ENCODE measurements at regions not wholly inside any gene's neighbourhood (a gene's known extent, or its start where the extent isn't known, plus 50 kb on each side); places are given as distances from the start of the nearest gene placed in this dataset.

DNA sequence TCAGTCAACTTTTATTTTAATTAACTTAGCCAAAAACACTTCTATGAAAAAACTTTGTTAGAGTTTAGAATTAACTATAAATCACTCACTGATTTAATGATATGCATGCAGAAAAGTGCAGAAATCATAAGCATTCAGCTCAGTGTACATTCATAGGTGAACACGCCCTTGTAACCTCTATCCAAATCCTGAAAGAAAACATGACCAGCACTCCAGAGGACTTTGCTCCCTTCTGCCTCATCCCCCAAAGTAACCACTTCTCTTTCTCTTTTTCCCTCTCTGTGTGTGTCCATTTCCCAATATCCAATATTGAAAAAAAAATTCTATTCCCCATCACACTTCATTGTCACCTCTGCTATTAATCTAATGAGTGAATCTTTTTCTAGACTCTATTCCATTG lies 197.1 kb upstream of the FAR2 start:
- TF ChIP-seq, protein P1, sequence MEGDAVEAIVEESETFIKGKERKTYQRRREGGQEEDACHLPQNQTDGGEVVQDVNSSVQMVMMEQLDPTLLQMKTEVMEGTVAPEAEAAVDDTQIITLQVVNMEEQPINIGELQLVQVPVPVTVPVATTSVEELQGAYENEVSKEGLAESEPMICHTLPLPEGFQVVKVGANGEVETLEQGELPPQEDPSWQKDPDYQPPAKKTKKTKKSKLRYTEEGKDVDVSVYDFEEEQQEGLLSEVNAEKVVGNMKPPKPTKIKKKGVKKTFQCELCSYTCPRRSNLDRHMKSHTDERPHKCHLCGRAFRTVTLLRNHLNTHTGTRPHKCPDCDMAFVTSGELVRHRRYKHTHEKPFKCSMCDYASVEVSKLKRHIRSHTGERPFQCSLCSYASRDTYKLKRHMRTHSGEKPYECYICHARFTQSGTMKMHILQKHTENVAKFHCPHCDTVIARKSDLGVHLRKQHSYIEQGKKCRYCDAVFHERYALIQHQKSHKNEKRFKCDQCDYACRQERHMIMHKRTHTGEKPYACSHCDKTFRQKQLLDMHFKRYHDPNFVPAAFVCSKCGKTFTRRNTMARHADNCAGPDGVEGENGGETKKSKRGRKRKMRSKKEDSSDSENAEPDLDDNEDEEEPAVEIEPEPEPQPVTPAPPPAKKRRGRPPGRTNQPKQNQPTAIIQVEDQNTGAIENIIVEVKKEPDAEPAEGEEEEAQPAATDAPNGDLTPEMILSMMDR (IDR thresholded peaks at IDR 0.05) = no peak
- TF ChIP-seq POLR2A (IDR thresholded peaks at IDR 0.05) = no peak

Data from right lobe of liver (tissue), 4 donors.